Calu3 (cell line): ENCODE measurements at regions not wholly inside any gene's neighbourhood (a gene's known extent, or its start where the extent isn't known, plus 50 kb on each side); places are given as distances from the start of the nearest gene placed in this dataset.

Experiments
- BruUV-seq: library from RNA; stranded (reverse); fragments of 400-500 nt; replicated peaks from 2 replicates; lab custom pipeline; 2021; lab: Mats Ljungman, UMichigan
- CTCF ChIA-PET: fragments of 300-600 bp; sonication (Branson Sonifier 250); formaldehyde crosslinking; loops from one replicate; lab custom pipeline; 2022; ENCODE audit warnings: antibody characterized with exemption; lab: Charles Lee
- DNase-seq: peaks from one replicate; pipeline ENCODE4 v3.0.0; 2022
- H3K27ac Mint-ChIP-seq: one replicate; pipeline ENCODE4 v1.8.0; 2022; ENCODE audit warnings: mixed read lengths; ENCODE audit not compliant: unreplicated experiment
- H3K27me3 Mint-ChIP-seq: one replicate; pipeline ENCODE4 v1.8.0; 2022; ENCODE audit warnings: mixed read lengths; ENCODE audit not compliant: unreplicated experiment
- H3K36me3 Mint-ChIP-seq: one replicate; pipeline ENCODE4 v1.8.0; 2022; ENCODE audit warnings: mild to moderate bottlenecking, moderate library complexity, mixed read lengths; ENCODE audit not compliant: insufficient read depth, unreplicated experiment
- H3K4me1 Mint-ChIP-seq: one replicate; pipeline ENCODE4 v1.8.0; 2022; ENCODE audit warnings: mild to moderate bottlenecking, low read depth, mixed read lengths; ENCODE audit not compliant: unreplicated experiment
- H3K4me3 Mint-ChIP-seq: one replicate; pipeline ENCODE4 v1.8.0; 2022; ENCODE audit warnings: mild to moderate bottlenecking, low read depth, moderate library complexity, mixed read lengths; ENCODE audit not compliant: unreplicated experiment
- H3K9me3 Mint-ChIP-seq: one replicate; pipeline ENCODE4 v1.8.0; 2022; ENCODE audit warnings: low read depth, mixed read lengths; ENCODE audit not compliant: unreplicated experiment
- CTCF ChIP-seq: fragments of 200-600 bp; IDR thresholded peaks from one replicate; pipeline ENCODE4 v1.8.0; 2022; ENCODE audit warnings: antibody characterized with exemption; ENCODE audit not compliant: unreplicated experiment
- intact Hi-C: fragments of 100-400 bp; cut with micrococcal nuclease; formaldehyde crosslinking; loops from one replicate; pipeline ENCODE4 v1.10.0; 2022; ENCODE audit not compliant: unreplicated experiment

GRCh38 chr14:95402578-95402977 is 82.9 kb upstream of the CLMN start:
- Mint-ChIP-seq H3K36me3 (no peaks in the 10 kb centered on the region), H3K4me3 (no peak overlapping the region), H3K27ac (no peak overlapping the region), H3K27me3 (peaks cover 16% of the 10 kb centered on the region), H3K4me1 (no peaks in the 10 kb centered on the region), H3K9me3 (no peaks in the 10 kb centered on the region)
- intact Hi-C loops = no loop called here
- no peak for TF ChIP-seq CTCF
- CTCF ChIA-PET = no interaction called here
- no peak for DNase-seq
- BruUV-seq = no TSS peak

GRCh38 chr14:95402176-95402575 is 82.5 kb upstream of the CLMN start:
- Mint-ChIP-seq H3K4me1 (no peaks in the 10 kb centered on the region), H3K36me3 (no peaks in the 10 kb centered on the region), H3K4me3 (no peak overlapping the region), H3K27me3 (peaks cover 12% of the 10 kb centered on the region), H3K9me3 (no peaks in the 10 kb centered on the region), H3K27ac (no peak overlapping the region)
- no TSS peak for BruUV-seq
- TF ChIP-seq CTCF = no peak
- CTCF ChIA-PET = no interaction called here
- intact Hi-C loops = no loop called here
- DNase-seq = no peak

GRCh38 chr14:95398630-95399547 is 79.2 kb upstream of the CLMN start:
- intact Hi-C loops = no loop called here
- H3K36me3 Mint-ChIP-seq = no peaks in the 10 kb centered on the region
- H3K27me3 Mint-ChIP-seq = peaks cover 14% of the 10 kb centered on the region
- DNase-seq = no peak
- no peak overlapping the region for H3K27ac Mint-ChIP-seq
- no TSS peak for BruUV-seq
- H3K4me1 Mint-ChIP-seq = no peaks in the 10 kb centered on the region
- CTCF ChIA-PET = no interaction called here
- peaks cover 4% of the 10 kb centered on the region for H3K9me3 Mint-ChIP-seq
- no peak overlapping the region for H3K4me3 Mint-ChIP-seq
- TF ChIP-seq CTCF = no peak

GRCh38 chr14:95397325-95397724 is 77.6 kb upstream of the CLMN start:
- Mint-ChIP-seq H3K36me3 (no peaks in the 10 kb centered on the region), H3K27ac (no peak overlapping the region), H3K9me3 (peaks cover 4% of the 10 kb centered on the region), H3K27me3 (peaks cover 19% of the 10 kb centered on the region), H3K4me3 (no peak overlapping the region), H3K4me1 (no peaks in the 10 kb centered on the region)
- BruUV-seq = no TSS peak
- TF ChIP-seq CTCF = no peak
- no peak for DNase-seq
- CTCF ChIA-PET = no interaction called here
- intact Hi-C loops = no loop called here
